ENCODE measurements at regions not wholly inside any gene's neighbourhood (a gene's known extent, or its start where the extent isn't known, plus 50 kb on each side); places are given as distances from the start of the nearest gene placed in this dataset.

DNA sequence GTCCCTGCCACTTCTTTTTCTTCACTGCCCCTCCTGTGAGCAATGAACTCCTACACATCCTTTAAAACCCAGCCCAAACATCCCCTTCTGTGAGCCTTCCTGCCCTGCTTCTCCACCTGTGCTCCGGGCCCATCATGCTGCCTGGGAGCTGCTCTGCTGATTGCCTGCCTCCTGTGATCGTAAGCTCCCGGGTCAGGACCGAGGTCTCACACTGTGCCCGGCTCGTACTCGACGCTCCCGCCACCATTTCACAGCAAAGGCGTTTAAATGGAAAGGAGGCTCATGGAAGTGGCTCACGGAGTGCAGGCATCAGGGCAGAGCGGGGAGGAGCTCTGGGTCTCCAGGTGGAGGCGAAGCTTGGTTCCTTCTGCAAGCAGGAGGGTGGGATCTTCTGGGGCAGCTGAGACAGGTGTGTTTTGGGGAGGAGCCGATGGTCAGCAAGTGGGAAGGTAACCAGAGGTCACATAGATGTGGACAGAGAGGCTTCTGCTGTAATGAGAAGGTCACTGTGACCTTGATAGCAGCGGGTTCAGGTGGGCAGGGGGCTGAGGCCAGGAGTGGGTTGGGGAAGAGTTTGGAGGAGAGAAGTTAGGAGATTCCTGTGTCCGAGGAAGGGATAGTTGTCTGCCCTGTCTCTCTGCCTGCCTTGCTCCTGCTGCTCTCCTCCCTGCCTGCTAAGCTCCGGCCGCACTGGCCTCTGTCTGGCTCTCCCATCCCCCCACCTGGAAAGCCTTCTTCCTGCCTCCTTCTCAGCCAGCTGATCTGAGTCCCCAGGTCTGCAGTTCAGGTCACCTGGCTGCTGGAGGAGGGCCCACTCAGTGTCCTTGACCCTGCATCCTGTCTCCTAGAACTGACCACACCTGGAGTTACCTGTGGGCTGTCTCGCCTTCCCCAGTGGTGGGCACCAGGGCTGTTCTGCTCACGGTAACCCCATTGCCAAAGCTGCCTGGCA, 52.7 kb upstream of the FRMD1 start:
- DNase-seq: no peak

DNA sequence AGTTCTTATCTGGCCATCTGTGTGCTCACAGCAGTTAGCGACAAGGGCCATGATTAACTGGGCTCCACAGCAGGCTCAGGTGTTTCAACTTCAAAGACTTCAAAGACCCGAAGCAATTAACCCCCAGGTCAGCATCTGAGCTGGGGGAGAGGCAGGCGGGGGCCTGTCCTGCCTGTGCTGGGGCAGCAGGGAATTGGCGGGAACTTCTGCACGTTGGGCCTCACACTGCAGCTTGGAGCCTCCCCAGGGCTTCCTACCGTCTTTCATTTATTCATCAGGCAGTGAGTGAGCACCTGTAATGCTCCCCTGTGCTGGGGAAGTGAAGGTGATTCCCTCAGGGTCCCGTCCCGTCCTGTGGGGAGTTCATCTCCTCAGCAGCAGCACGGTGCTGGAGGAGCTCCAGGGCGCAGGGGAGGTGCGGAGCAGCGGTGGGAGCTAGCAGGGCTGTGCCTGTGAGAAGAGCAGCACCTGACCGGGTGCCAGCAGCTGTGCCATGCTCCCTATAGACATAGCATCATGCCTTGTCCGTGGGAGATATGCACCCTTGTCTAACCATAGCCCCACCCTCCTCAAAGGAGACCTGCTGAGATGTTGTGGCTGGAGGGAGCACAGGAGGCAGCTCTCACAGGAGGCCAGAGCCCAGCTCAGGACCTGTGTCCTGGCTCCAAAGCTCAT, 51.8 kb upstream of the FRMD1 start:
- no peak for DNase-seq

DNA sequence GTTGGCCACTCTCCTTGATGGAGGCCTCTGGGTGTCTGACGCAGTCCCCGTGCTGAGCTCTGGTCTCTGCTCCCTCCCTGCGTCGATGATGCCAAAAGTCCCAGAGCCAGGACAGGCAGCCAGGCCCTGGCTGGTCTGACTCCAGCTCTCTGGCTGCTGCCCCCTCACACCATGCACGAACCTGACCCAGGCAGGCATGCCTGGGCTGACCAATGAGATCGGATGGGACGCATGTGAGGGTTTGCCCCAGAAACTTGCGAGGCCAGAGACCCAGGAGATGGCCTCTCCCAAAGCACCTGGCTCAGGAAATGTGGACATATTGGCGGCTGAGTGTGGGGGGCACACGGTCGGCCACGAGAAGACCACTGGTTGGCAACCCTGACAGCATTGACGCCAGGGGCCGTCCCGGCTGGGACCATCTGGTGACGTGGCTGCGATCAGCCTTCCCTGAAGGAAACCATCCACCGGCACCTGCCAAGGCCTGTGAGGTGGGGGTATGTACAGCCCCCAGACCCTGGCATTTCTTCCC, 51.2 kb upstream of the FRMD1 start:
- no peak for DNase-seq

DNA sequence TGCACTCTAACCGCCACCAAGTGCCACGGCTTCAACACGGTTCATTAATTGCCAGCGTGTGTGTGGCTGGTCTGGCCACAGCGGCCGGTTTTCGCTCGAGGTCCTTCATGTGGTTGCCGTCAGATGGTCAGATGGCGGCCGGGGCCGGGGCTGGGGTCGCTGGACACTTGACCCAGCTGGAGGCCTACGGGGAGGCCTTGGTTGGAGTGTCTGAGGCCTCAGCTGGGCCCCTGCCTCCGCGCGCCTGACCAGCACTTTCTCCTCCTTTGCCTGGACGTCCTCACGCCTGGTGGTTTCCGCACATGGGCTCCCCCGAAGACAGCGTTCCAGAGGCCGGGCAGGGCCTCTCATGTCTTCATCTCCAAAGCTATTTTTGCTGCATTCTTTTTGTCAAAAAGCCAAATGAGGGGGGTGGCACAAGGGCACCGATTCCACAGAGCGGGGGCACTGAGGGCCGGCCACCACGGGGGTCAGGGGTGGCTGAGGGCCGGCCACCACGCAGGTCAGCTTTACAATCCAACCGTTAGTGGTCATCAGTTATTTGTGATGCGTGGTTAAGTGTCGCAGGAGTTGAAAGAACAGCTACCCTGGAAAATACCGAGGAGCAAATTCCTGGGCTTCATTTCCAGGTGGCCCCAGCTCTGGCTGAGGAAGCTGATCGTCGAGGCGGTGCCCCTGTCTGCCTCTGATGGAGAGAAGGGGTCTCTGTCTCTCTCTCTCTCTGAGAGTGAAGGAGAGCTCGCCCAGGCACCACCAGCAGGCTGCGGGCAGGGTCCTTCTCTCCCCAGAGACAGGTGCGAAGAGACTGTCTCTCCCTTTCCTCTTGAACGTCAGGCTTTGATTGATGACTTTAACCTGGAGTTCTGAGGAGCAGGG, 50.5 kb upstream of the FRMD1 start:
- DNase-seq: no peak

DNA sequence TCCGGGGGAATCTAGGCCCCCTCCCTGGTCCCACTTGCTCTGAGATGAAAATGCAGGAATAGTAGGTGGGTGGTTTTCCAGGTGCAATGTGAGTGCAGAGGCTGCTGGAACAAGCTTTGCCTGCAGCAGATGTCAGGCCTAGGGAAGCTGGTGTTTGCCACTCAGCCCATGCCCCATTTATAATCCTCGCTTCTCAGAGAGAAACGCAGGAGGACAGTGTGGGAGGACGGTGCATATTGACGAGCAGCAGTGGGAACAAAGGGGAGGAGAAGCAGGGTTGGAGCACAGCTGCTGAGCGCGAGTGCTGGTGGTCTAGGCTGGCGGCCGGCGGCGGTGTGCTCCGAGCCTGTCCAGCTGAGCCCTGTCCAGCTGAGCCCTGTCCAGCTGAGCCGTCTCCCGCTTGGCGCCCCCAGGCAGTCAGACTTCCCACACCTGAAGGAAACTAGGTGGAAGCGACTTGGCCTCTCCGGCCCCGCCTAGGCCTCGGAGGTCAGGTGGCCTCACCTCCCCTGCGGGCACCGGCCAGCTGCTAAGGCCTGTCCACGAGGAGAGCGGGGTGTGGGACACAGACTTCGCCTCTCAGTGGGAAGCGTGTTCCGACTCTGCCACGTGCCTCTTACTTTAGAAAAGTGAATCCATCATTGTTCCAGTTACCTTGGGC, 49.7 kb upstream of the FRMD1 start:
- no peak for DNase-seq

Data from NCI-H1092 (cell line).